ENCODE measurements at regions not wholly inside any gene's neighbourhood (a gene's known extent, or its start where the extent isn't known, plus 50 kb on each side); places are given as distances from the start of the nearest gene placed in this dataset.

GRCh38 chr1:163535807-163536206, 214.1 kb downstream of the NUF2 start:
- Histone ChIP-seq H4K20me1 (replicated peaks; ENCODE audit: control insufficient read depth, extremely low read depth, insufficient read depth, low read length) (no peaks in the 10 kb centered on the region), H3K27me3 (ENCODE audit: control insufficient read depth in 2 of 2, insufficient read depth in 2 of 2, low read length in 2 of 2) (peaks cover 0 to 3% of the 10 kb centered on the region in 2 experiments), H3K4me3 (replicated peaks in 1 of 3; ENCODE audit: insufficient read depth in 1 of 3, low read depth in 1 of 3, low read length in 3 of 3) (no peak overlapping the region), H3K9me1 (replicated peaks; ENCODE audit: control insufficient read depth, extremely low read depth, insufficient read depth, low read length) (no peaks in the 10 kb centered on the region), H3K9me3 (replicated peaks; ENCODE audit: control insufficient read depth, insufficient read depth, low read length) (no peaks in the 10 kb centered on the region), H3K4me1 (ENCODE audit: control insufficient read depth, extremely low read depth, insufficient read depth, low read length) (no peaks in the 10 kb centered on the region), H3K9ac (replicated peaks; ENCODE audit: extremely low read depth, insufficient read depth, low read length) (no peak overlapping the region), H3K4me2 (ENCODE audit: insufficient read depth, low read length) (no peak overlapping the region), H3K36me3 (ENCODE audit: control insufficient read depth in 2 of 2, extremely low read depth in 1 of 2, insufficient read depth in 2 of 2, low read length in 2 of 2) (no peaks in the 10 kb centered on the region), H2AFZ (ENCODE audit: low read depth, low read length) (no peak overlapping the region), H3K27ac (ENCODE audit: insufficient read depth, low read depth, low read length) (no peak overlapping the region), H3K79me2 (ENCODE audit: control insufficient read depth, insufficient read depth, low read length) (no peaks in the 10 kb centered on the region)
- DNase-seq (ENCODE audit: low read depth, low spot score): peak; percentile 30
- intact Hi-C loops (cut with micrococcal nuclease) (loop anchor here (10.0 kb wide), 2 partner anchors 549 to 691 kb away; no protein-coding TSS in a partner anchor), dilution Hi-C loops (cut with MboI; ENCODE audit: extremely low pct_ligation_motif_present, low sequenced_read_pairs) (no loop called here)
- BruUV-seq (replicated peaks): no TSS peak
- TF ChIP-seq POLR2AphosphoS5 (IDR thresholded peaks at IDR 0.05; ENCODE audit: insufficient read depth, low read depth, low read length): no peak
- no peak for TF ChIP-seq CTCF (IDR thresholded peaks at IDR 0.05; ENCODE audit: extremely low read depth in 1 of 2, insufficient read depth in 1 of 2, low read depth in 1 of 2, low read length in 2 of 2)
- TF ChIP-seq POLR2A (IDR thresholded peaks at IDR 0.05; ENCODE audit: low read depth, low read length): no peak
- TF ChIP-seq FOS (IDR thresholded peaks at IDR 0.05; ENCODE audit: borderline replicate concordance, insufficient read depth, low read length): no peak
- TF ChIP-seq JUN (IDR thresholded peaks at IDR 0.05; ENCODE audit: borderline replicate concordance, insufficient read depth, insufficient read length, low read depth): no peak
- TF ChIP-seq MYC (IDR thresholded peaks at IDR 0.05; ENCODE audit: low read depth, low read length): no peak
- TF ChIP-seq MAX (IDR thresholded peaks at IDR 0.05; ENCODE audit: insufficient read depth, insufficient read length): no peak
- TF ChIP-seq EZH2 (IDR thresholded peaks at IDR 0.05; ENCODE audit: borderline replicate concordance, low read depth, low read length, severe bottlenecking): no peak
- no peak for TF ChIP-seq GATA2 (IDR thresholded peaks at IDR 0.05; ENCODE audit: insufficient read depth, insufficient read length, low read depth, low read length)
- peak; percentile 24 for FAIRE-seq
- ChIA-PET CTCF (interaction anchor here (0.7 to 2.1 kb wide), 7 partner anchors 12 to 1579 kb away, joined by 3 to 11 read pairs (median 3); no protein-coding TSS in a partner anchor), POLR2A (no interaction called here)
